MM.1S (cell line): ENCODE measurements at regions not wholly inside any gene's neighbourhood (a gene's known extent, or its start where the extent isn't known, plus 50 kb on each side); places are given as distances from the start of the nearest gene placed in this dataset.

Experiments
- DNase-seq: peaks from one replicate; pipeline ENCODE4 v3.0.0-alpha.2; 2015
- H2AFZ ChIP-seq: fragments of 300-600 bp; sonication (generic); 2 replicates; pipeline ENCODE4 v1.6.0; 2016; ENCODE audit warnings: antibody characterized with exemption, low read length
- H3F3A ChIP-seq: fragments of 300-600 bp; sonication (generic); 2 replicates; pipeline ENCODE4 v1.6.1; 2016; ENCODE audit warnings: mild to moderate bottlenecking, antibody characterized with exemption, low read length, moderate library complexity, mixed read lengths; ENCODE audit not compliant: insufficient read depth
- H3K27ac ChIP-seq: fragments of 300-600 bp; sonication (generic); 2 replicates; pipeline ENCODE4 v1.5.1; 2016; ENCODE audit warnings: mild to moderate bottlenecking, low read length
- H3K27me3 ChIP-seq: fragments of 300-600 bp; sonication (generic); replicated peaks from 2 replicates; pipeline ENCODE4 v1.6.0; 2016; ENCODE audit warnings: low read length; ENCODE audit not compliant: insufficient read depth
- H3K36me3 ChIP-seq: fragments of 300-600 bp; sonication (generic); replicated peaks from 2 replicates; pipeline ENCODE4 v1.6.1; 2016; ENCODE audit warnings: mild to moderate bottlenecking, low read length, mixed read lengths; ENCODE audit not compliant: insufficient read depth
- H3K4me1 ChIP-seq: fragments of 300-600 bp; sonication (generic); 2 replicates; pipeline ENCODE4 v1.6.1; 2016; ENCODE audit warnings: low read length, mixed read lengths
- H3K4me2 ChIP-seq: fragments of 300-600 bp; sonication (generic); 2 replicates; pipeline ENCODE4 v1.6.0; 2016; ENCODE audit warnings: low read depth, low read length
- H3K4me3 ChIP-seq: fragments of 300-600 bp; sonication (generic); 2 replicates; pipeline ENCODE4 v1.5.1; 2016; ENCODE audit warnings: low read length, mixed read lengths
- H3K79me2 ChIP-seq: fragments of 300-600 bp; sonication (generic); 2 replicates; pipeline ENCODE4 v1.6.1; 2016; ENCODE audit warnings: mixed run types, low read length, mixed read lengths
- H3K9ac ChIP-seq: fragments of 300-600 bp; sonication (generic); 2 replicates; pipeline ENCODE4 v1.6.1; 2016; ENCODE audit warnings: low read length, mixed read lengths
- H3K9me2 ChIP-seq: fragments of 300-600 bp; sonication (generic); replicated peaks from 2 replicates; pipeline ENCODE4 v1.6.1; 2016; ENCODE audit warnings: mild to moderate bottlenecking, low read length, mixed read lengths; ENCODE audit not compliant: insufficient read depth
- H3K9me3 ChIP-seq: fragments of 300-600 bp; sonication (generic); replicated peaks from 2 replicates; pipeline ENCODE4 v1.6.1; 2016; ENCODE audit warnings: mild to moderate bottlenecking, low read length, mixed read lengths; ENCODE audit not compliant: insufficient read depth
- H4K20me1 ChIP-seq: fragments of 300-600 bp; sonication (generic); 2 replicates; pipeline ENCODE4 v1.6.1; 2016; ENCODE audit warnings: mild to moderate bottlenecking, low read length, moderate library complexity, mixed read lengths; ENCODE audit not compliant: insufficient read depth
- EZH2 ChIP-seq: fragments of 300-600 bp; sonication (generic); optimal IDR thresholded peaks from 2 replicates; pipeline ENCODE3; 2017; ENCODE audit warnings: low read depth, mild to moderate bottlenecking, antibody characterized with exemption, low read length, mixed read lengths
- EZH2phosphoT487 ChIP-seq: fragments of 300-600 bp; sonication (generic); IDR thresholded peaks from 2 replicates; pipeline ENCODE4 v1.6.1; 2018; ENCODE audit warnings: antibody characterized with exemption, low read length
- TF ChIP-seq, protein P1 (sequence below): fragments of 300-600 bp; sonication (generic); IDR thresholded peaks from 2 replicates; pipeline ENCODE4 v1.5.1; 2016; ENCODE audit warnings: antibody characterized with exemption, low read length, mixed read lengths

DNA sequence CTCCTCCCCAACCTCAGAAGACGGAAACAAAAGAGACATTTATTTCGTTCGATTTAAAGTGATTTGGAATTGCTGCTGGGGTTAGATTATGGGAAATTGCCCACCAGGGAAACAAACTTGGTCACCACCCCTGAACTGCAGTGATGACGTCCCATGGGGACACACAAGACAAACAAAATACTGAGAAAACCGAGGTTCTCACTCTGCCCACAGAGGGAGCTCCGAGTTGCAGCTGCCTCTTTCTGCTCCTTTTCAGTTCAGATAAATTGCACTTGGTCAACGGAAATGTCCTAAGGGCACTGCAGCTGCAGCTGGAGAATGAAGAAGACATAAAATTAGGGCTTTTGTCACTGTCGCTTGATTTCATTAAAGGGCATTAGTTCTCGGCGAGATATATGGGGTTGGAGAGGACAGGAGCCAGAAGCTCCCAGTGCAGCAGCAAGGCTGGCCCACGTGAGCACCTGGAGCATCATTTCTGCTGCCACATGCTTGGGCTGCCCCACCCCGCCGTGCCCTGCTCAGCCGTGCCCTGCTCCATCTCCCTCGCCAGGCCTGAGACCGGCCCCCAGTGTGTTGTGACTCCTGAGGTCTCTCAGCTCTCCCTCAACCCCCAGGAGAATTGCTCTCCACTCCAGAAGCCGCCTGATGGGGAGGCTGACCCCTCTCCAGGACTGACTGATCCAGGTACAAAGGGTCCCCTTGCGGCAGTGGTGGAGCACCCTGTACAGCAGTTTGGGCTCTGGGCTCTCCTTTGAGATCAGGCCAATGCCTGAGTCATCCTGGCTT lies 231.7 kb upstream of the AJAP1 start:
- H3K36me3 ChIP-seq, result no peaks in the 10 kb centered on the region
- H2AFZ ChIP-seq, result no peak overlapping the region
- DNase-seq, result no peak

DNA sequence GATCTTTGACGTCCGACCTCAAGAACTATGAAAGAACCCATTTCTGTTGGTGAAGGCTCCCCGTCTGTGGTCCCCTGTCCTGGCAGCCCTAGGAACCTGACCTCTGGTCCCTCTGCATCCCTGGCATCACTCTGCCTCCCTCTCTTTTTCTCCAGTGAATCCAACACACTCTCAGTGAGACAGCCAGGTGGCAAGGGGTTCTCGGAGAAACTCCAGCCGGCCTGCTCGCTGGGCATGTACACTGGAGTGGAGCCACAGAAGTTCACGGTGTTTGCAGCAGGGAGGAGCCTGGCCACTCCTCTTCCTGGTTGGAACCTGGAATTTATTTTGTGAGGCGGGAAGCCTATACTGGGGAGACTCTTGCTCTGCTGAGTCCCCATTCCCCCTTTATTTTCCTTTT lies 230.2 kb upstream of the AJAP1 start:
- H3K36me3 ChIP-seq, result no peaks in the 10 kb centered on the region
- peaks cover 52% of the 10 kb centered on the region for H3K27me3 ChIP-seq
- no peaks in the 10 kb centered on the region for H3K9me2 ChIP-seq
- H3K4me1 ChIP-seq, result no peaks in the 10 kb centered on the region
- no peaks in the 10 kb centered on the region for H3F3A ChIP-seq
- TF ChIP-seq EZH2phosphoT487 (no peak), EZH2 (no peak)
- TF ChIP-seq, protein P1, sequence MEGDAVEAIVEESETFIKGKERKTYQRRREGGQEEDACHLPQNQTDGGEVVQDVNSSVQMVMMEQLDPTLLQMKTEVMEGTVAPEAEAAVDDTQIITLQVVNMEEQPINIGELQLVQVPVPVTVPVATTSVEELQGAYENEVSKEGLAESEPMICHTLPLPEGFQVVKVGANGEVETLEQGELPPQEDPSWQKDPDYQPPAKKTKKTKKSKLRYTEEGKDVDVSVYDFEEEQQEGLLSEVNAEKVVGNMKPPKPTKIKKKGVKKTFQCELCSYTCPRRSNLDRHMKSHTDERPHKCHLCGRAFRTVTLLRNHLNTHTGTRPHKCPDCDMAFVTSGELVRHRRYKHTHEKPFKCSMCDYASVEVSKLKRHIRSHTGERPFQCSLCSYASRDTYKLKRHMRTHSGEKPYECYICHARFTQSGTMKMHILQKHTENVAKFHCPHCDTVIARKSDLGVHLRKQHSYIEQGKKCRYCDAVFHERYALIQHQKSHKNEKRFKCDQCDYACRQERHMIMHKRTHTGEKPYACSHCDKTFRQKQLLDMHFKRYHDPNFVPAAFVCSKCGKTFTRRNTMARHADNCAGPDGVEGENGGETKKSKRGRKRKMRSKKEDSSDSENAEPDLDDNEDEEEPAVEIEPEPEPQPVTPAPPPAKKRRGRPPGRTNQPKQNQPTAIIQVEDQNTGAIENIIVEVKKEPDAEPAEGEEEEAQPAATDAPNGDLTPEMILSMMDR, result no peak
- no peak overlapping the region for H2AFZ ChIP-seq
- H3K4me2 ChIP-seq, result no peak overlapping the region
- no peak overlapping the region for H3K4me3 ChIP-seq
- no peak overlapping the region for H3K27ac ChIP-seq
- no peaks in the 10 kb centered on the region for H4K20me1 ChIP-seq
- no peak for DNase-seq
- H3K79me2 ChIP-seq, result no peaks in the 10 kb centered on the region
- H3K9ac ChIP-seq, result no peak overlapping the region
- no peaks in the 10 kb centered on the region for H3K9me3 ChIP-seq

More for the DNA sequence above, 231.7 kb upstream of the AJAP1 start:
- TF ChIP-seq, protein P1, result no peak
- TF ChIP-seq EZH2 (no peak), EZH2phosphoT487 (no peak)
- Histone ChIP-seq H3K27ac (no peak overlapping the region), H3K4me3 (no peak overlapping the region), H3K4me1 (no peaks in the 10 kb centered on the region), H3F3A (no peaks in the 10 kb centered on the region), H4K20me1 (no peaks in the 10 kb centered on the region), H3K27me3 (peaks cover 56% of the 10 kb centered on the region), H3K9me3 (no peaks in the 10 kb centered on the region), H3K79me2 (no peaks in the 10 kb centered on the region), H3K9me2 (no peaks in the 10 kb centered on the region), H3K9ac (no peak overlapping the region), H3K4me2 (no peak overlapping the region)

DNA sequence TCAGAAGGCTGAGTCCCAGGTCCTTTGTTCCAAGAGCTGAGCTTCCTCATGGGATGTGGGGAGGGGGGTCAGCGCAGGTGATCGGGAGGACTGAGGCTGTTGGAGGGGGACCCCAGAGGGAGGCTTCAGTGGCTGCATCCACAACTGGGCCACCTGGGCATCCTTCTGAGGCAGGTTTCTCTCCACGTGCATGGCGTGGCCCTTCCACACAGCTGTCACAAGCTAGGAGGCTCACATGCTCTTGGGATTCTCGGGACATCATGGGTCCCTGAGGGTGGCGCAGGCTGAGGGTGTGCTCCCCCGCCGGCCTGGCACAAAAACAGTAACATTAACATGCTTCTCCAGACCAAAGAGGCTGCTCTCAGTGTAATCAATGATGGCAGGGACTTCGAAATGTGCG lies 229.6 kb upstream of the AJAP1 start:
- no peak overlapping the region for H3K27ac ChIP-seq
- H3K36me3 ChIP-seq, result no peaks in the 10 kb centered on the region
- no peaks in the 10 kb centered on the region for H3K9me3 ChIP-seq
- no peaks in the 10 kb centered on the region for H3K79me2 ChIP-seq
- H4K20me1 ChIP-seq, result no peaks in the 10 kb centered on the region
- peaks cover 52% of the 10 kb centered on the region for H3K27me3 ChIP-seq
- H3K9ac ChIP-seq, result no peak overlapping the region
- H3K4me1 ChIP-seq, result no peaks in the 10 kb centered on the region
- H3K4me2 ChIP-seq, result no peak overlapping the region
- H3F3A ChIP-seq, result no peaks in the 10 kb centered on the region
- DNase-seq, result no peak
- H2AFZ ChIP-seq, result no peak overlapping the region
- no peak overlapping the region for H3K4me3 ChIP-seq
- no peaks in the 10 kb centered on the region for H3K9me2 ChIP-seq
- TF ChIP-seq, protein P1, result no peak
- TF ChIP-seq EZH2phosphoT487 (no peak), EZH2 (no peak)
